ENCODE measurements at regions not wholly inside any gene's neighbourhood (a gene's known extent, or its start where the extent isn't known, plus 50 kb on each side); places are given as distances from the start of the nearest gene placed in this dataset.
"Not testable (repeated sequence)": the region's sequence is repeated elsewhere in the genome, so short reads cannot be mapped to it uniquely, and the experiment has no call there.

GRCh38 chr17:30726310-30726709, 98.2 kb downstream of the CRLF3 start:
- H3K4me1 ChIP-seq (ENCODE audit: control insufficient read depth, extremely low read depth, insufficient read depth, low read length); H3K36me3 ChIP-seq (ENCODE audit: control insufficient read depth, insufficient read depth, low read length); H3K79me2 ChIP-seq (ENCODE audit: control insufficient read depth, insufficient read depth, low read length); H3K9me3 ChIP-seq (ENCODE audit: control insufficient read depth, insufficient read depth, low read depth, low read length); H3K4me3 ChIP-seq (replicated peaks in 1 of 4; ENCODE audit: control extremely low read depth in 1 of 4, insufficient read depth in 1 of 4, low read depth in 3 of 4, low read length in 4 of 4); H3K4me2 ChIP-seq (ENCODE audit: extremely low read depth, insufficient read depth, low read length); H2AFZ ChIP-seq (ENCODE audit: low read length); H4K20me1 ChIP-seq (ENCODE audit: control insufficient read depth, extremely low read depth, insufficient read depth, low read length); H3K27me3 ChIP-seq (ENCODE audit: control insufficient read depth, insufficient read depth, low read length); DNase-seq (ENCODE audit: low read depth in 2 of 2); H3K27ac ChIP-seq (ENCODE audit: insufficient read depth, low read length); H3K9ac ChIP-seq (ENCODE audit: insufficient read depth, low read length): not testable (repeated sequence)

- not testable (repeated sequence) for H3K4me1 ChIP-seq (ENCODE audit: control insufficient read depth, extremely low read depth, insufficient read depth, low read length); H3K4me3 ChIP-seq (replicated peaks in 1 of 4; ENCODE audit: control extremely low read depth in 1 of 4, insufficient read depth in 1 of 4, low read depth in 3 of 4, low read length in 4 of 4); H3K9ac ChIP-seq (ENCODE audit: insufficient read depth, low read length); H3K36me3 ChIP-seq (ENCODE audit: control insufficient read depth, insufficient read depth, low read length); H3K27ac ChIP-seq (ENCODE audit: insufficient read depth, low read length); H2AFZ ChIP-seq (ENCODE audit: low read length); H3K9me3 ChIP-seq (ENCODE audit: control insufficient read depth, insufficient read depth, low read depth, low read length); H3K27me3 ChIP-seq (ENCODE audit: control insufficient read depth, insufficient read depth, low read length); H3K79me2 ChIP-seq (ENCODE audit: control insufficient read depth, insufficient read depth, low read length); DNase-seq (ENCODE audit: low read depth in 2 of 2); H3K4me2 ChIP-seq (ENCODE audit: extremely low read depth, insufficient read depth, low read length); H4K20me1 ChIP-seq (ENCODE audit: control insufficient read depth, extremely low read depth, insufficient read depth, low read length)
These were observed 100.3 kb downstream of the CRLF3 start for GRCh38 chr17:30724034-30724650.

- H2AFZ ChIP-seq (ENCODE audit: low read length); H3K79me2 ChIP-seq (ENCODE audit: control insufficient read depth, insufficient read depth, low read length); H3K4me1 ChIP-seq (ENCODE audit: control insufficient read depth, extremely low read depth, insufficient read depth, low read length); H3K27ac ChIP-seq (ENCODE audit: insufficient read depth, low read length); H3K9ac ChIP-seq (ENCODE audit: insufficient read depth, low read length); H3K36me3 ChIP-seq (ENCODE audit: control insufficient read depth, insufficient read depth, low read length); H3K27me3 ChIP-seq (ENCODE audit: control insufficient read depth, insufficient read depth, low read length); H3K4me3 ChIP-seq (replicated peaks in 1 of 4; ENCODE audit: control extremely low read depth in 1 of 4, insufficient read depth in 1 of 4, low read depth in 3 of 4, low read length in 4 of 4); H4K20me1 ChIP-seq (ENCODE audit: control insufficient read depth, extremely low read depth, insufficient read depth, low read length); DNase-seq (ENCODE audit: low read depth in 2 of 2); H3K4me2 ChIP-seq (ENCODE audit: extremely low read depth, insufficient read depth, low read length); H3K9me3 ChIP-seq (ENCODE audit: control insufficient read depth, insufficient read depth, low read depth, low read length): not testable (repeated sequence)
These were observed 102.2 kb downstream of the CRLF3 start for GRCh38 chr17:30722114-30722780.

- H3K4me1 ChIP-seq (ENCODE audit: control insufficient read depth, extremely low read depth, insufficient read depth, low read length); H3K9me3 ChIP-seq (ENCODE audit: control insufficient read depth, insufficient read depth, low read depth, low read length); H3K27ac ChIP-seq (ENCODE audit: insufficient read depth, low read length); H3K27me3 ChIP-seq (ENCODE audit: control insufficient read depth, insufficient read depth, low read length); H3K9ac ChIP-seq (ENCODE audit: insufficient read depth, low read length); H3K4me3 ChIP-seq (replicated peaks in 1 of 4; ENCODE audit: control extremely low read depth in 1 of 4, insufficient read depth in 1 of 4, low read depth in 3 of 4, low read length in 4 of 4); H3K4me2 ChIP-seq (ENCODE audit: extremely low read depth, insufficient read depth, low read length); H2AFZ ChIP-seq (ENCODE audit: low read length); DNase-seq (ENCODE audit: low read depth in 2 of 2); H3K36me3 ChIP-seq (ENCODE audit: control insufficient read depth, insufficient read depth, low read length); H4K20me1 ChIP-seq (ENCODE audit: control insufficient read depth, extremely low read depth, insufficient read depth, low read length); H3K79me2 ChIP-seq (ENCODE audit: control insufficient read depth, insufficient read depth, low read length): not testable (repeated sequence)
These were observed 103.5 kb downstream of the CRLF3 start for GRCh38 chr17:30720971-30721370.

GRCh38 chr17:30720013-30720471, 104.5 kb downstream of the CRLF3 start:
- H3K4me3 ChIP-seq (replicated peaks in 1 of 4; ENCODE audit: control extremely low read depth in 1 of 4, insufficient read depth in 1 of 4, low read depth in 3 of 4, low read length in 4 of 4): no peak overlapping the region
- no peak overlapping the region for H3K27ac ChIP-seq (ENCODE audit: insufficient read depth, low read length)
- H3K27me3 ChIP-seq (ENCODE audit: control insufficient read depth, insufficient read depth, low read length): no peaks in the 10 kb centered on the region
- H3K9ac ChIP-seq (ENCODE audit: insufficient read depth, low read length): no peak overlapping the region
- H3K9me3 ChIP-seq (ENCODE audit: control insufficient read depth, insufficient read depth, low read depth, low read length): no peaks in the 10 kb centered on the region
- no peaks in the 10 kb centered on the region for H3K36me3 ChIP-seq (ENCODE audit: control insufficient read depth, insufficient read depth, low read length)
- no peak overlapping the region for H3K4me2 ChIP-seq (ENCODE audit: extremely low read depth, insufficient read depth, low read length)
- no peaks in the 10 kb centered on the region for H3K4me1 ChIP-seq (ENCODE audit: control insufficient read depth, extremely low read depth, insufficient read depth, low read length)
- TF ChIP-seq CTCF (conservative IDR thresholded peaks at IDR 0.05 in 1 of 2, IDR thresholded peaks at IDR 0.05 in 1 of 2; ENCODE audit: low read depth in 1 of 2, low read length in 2 of 2) (no peak), EZH2 (IDR thresholded peaks at IDR 0.05; ENCODE audit: low read length, missing control alignments) (no peak)
- H3K79me2 ChIP-seq (ENCODE audit: control insufficient read depth, insufficient read depth, low read length): no peaks in the 10 kb centered on the region
- DNase-seq (ENCODE audit: low read depth in 2 of 2): no peak
- no peak overlapping the region for H2AFZ ChIP-seq (ENCODE audit: low read length)
- no peaks in the 10 kb centered on the region for H4K20me1 ChIP-seq (ENCODE audit: control insufficient read depth, extremely low read depth, insufficient read depth, low read length)
